ENCODE measurements at regions not wholly inside any gene's neighbourhood (a gene's known extent, or its start where the extent isn't known, plus 50 kb on each side); places are given as distances from the start of the nearest gene placed in this dataset.
"Not testable (repeated sequence)": the region's sequence is repeated elsewhere in the genome, so short reads cannot be mapped to it uniquely, and the experiment has no call there.

GRCh38 chr4:17436047-17436749 is 75.7 kb downstream of the QDPR start:
- DNase-seq, result not testable (repeated sequence)

DNA sequence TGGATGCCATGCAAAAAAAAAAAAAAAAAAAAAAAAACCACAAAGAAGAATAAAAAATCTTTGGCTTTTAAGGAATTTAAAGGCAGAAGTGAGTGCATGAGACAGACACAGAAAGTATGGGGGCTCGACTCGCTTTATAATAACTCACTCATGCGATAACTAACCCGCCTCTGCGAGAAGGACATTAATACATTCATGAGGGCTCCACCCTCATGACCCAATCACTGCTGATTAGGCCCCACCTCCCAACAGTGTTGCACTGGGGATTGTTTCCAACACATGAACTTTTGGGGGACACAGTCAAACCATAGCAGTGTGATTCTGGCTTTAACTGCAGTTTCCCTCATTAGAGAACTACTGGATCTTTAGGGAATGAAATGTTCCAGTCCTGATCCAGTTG is 78.1 kb downstream of the QDPR start:
- DNase-seq, result no peak

DNA sequence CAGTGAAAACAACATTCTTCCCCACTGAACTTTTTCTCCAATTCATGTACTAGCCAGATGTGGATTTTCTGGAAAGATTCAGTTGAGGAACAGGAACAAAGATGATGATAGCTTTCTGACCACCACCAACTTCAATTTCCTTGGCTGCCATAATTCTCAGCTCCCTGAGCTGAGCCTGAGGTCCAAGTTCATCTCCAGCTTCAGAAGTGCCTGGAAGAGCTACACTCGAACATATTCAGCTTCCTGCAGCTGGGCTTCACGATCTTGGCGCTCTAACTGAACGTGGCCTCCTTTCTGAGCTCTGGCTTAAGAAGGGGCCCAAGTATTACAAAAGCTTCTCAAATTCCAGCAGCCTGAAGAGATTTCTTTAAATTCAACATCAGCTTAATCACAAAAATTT is 83.9 kb downstream of the QDPR start:
- no peak for DNase-seq

GRCh38 chr4:17426222-17426621 is 85.7 kb downstream of the QDPR start:
- DNase-seq, result no peak

GRCh38 chr4:17418010-17418409 is 93.9 kb downstream of the QDPR start:
- DNase-seq, result no peak

DNA sequence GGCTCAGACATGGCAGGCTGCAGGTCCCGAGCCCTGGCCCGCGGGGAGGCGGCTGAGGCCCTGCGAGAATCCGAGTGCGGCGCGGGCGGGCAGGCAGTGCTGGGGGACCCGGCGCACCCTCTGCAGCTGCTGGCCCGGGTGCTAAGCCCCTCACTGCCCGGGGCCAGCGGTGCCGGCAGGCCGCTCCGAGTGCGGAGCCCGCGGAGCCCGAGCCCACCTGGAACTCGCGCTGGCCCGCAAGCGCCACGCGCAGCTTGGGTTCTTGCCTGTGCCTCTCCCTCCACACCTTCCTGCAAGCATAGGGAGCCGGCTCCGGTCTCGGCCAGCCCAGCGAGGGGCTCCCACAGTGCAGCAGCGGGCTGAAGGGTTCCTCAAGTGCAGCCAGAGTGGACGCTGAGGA is 97.5 kb downstream of the QDPR start:
- no peak for DNase-seq

DNA sequence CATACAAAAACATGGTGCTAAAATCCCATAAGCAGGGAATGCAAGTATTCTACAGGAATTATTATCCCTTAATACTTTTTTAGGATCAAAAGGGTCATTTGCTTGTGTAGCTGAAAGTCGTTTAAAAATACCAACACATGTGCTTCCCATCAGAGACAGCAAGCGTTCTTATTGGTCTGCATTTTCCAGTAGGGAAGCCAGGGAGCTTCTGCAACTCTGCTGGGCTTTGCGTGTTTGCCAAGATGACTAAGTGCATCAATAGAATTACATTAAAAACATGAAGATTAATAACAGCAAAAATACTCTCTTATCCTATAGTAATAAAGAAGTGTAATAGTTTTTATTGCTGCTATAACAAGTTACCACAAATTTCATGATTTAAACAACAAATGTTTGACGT is 111.2 kb downstream of the QDPR start:
- DNase-seq, result no peak

DNA sequence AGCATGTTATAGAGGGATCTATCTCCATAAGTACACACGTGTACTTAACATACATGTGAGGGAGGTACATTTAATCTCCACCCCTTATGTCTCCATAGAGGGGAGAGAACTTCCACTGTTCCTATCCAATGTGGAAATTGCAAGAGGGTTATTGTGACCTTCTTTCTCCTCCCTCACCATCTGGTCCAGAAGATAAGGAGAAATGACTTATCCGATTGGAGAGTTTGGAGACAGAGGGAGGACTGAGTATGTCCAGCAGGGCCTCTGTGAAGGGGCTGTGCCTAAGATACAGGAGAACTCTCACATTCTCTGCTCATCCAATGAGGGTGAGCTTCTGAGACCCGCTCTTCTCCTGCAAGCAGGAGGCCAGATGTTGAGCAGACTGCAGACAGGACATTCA is 113.1 kb downstream of the QDPR start:
- DNase-seq, result no peak

DNA sequence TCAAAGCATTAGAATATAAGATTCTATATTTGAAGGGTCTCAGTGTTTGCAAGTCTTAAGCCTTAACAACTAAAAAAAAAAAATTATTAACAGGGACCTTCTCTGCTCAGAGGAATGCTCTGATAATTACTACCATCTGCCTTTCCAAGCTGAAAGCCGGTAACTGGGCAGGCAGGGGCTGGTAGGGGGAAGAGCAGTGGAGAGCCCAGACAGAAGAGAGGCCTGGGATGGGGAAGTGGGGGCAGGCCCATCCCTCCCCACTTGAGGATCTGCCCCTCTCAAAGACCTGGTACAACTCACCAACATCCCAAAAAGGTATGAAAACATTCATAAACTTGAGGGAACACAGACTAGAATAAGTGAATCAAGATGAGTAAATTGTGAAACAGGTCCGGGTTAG is 113.9 kb downstream of the QDPR start:
- DNase-seq, result no peak

DNA sequence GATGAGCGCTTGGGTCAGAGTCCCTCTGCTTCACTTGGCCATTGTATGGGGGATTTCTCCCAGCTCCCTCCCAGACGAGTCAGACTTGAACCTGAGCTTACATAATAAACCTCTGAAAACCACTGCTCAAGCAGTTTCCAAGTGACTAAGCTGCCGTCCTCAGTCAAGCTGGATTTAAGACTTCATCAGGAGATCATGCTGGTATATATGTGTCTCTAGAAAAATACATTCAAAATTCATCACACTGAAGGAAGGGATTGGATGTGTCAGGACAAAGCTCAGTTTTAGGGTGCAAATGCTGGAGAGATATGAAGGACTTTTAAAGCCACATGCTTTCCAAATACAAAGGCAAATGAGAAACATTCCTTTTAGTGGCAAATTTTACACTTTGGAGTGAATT is 114.3 kb downstream of the QDPR start:
- no peak for DNase-seq

GRCh38 chr4:17385403-17385802 is 126.5 kb downstream of the QDPR start:
- no peak for DNase-seq

- DNase-seq, result no peak
Observed at GRCh38 chr4:17380347-17380746, 131.5 kb downstream of the QDPR start.

DNA sequence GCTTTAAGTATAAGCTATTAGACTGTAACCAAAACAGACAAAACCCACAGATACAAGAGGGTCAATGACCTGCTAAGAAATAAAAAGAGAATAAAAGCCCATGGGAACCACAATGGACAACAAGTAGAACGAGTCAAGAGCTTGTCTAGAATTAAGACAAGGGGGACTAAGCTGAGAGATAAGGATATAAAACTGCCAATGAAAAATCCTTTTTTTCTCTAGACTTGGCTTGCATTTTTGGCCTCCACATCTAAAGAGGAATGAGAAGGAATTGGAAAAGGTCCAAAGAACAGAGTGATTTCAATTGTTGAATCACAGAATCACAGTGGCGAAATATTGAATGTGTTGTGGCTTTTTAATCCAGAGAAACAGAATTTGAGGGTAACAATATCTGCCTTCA is 135.7 kb downstream of the QDPR start:
- no peak for DNase-seq

DNA sequence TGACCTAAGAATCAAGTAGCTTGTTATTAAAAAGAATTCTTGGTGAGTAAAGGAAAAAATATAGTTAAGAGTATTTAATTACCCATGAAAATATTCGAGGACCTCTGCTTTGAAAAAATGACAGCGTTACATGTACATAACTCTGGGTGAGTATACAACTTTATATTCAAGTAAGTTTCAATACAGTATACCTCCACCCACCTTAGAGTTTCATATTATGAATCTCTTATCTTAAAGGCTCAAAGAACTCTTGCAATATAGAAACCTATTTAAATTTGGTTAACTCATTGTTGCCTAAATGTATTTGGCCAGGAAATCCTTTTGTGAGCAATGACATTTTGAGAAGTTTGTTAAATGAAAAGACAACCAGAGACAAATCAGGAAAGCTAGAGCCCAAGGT is 138.2 kb downstream of the QDPR start:
- no peak for DNase-seq

- no peak for DNase-seq
Observed at GRCh38 chr4:17370818-17371217, 141.1 kb downstream of the QDPR start.

GRCh38 chr4:17368408-17368807 is 143.5 kb downstream of the QDPR start:
- no peak for DNase-seq

DNA sequence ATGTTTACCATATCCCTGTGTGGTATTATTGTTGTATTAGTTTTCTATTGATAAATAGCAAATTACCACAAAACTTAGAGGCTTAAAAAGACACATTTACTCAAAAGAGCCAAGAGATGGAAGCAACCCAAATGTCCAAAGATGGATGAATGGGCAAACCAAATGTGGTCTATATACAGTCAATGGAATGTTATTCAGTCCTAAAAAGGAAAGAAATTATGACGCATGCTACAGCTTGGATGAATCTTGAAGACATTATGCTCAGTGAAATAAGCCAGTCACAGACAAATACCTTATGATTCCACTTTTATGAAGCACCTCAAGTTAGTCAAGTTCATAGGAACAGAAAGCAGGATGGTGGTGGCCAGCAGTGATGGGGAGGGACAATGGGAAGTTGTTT is 144.7 kb downstream of the QDPR start:
- no peak for DNase-seq

DNA sequence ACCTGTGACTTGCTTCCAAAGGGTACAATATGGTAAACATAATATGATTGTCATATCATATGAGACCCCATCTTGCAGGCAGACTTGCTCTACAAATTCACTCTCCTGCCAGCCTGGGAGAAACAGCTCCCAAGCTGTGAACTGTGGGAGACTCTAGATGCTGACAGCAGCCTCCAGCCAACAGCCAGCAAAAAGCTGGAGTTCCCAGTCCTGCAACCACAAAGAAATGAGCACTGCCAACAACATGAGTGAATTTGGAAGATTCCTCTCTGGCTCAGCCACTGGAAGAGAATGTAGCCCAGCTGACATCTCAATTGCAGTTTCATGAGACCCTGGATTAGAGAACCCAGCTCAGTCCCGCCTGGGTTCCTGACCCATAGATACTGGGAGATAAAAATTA is 145.4 kb downstream of the QDPR start:
- DNase-seq, result no peak

DNA sequence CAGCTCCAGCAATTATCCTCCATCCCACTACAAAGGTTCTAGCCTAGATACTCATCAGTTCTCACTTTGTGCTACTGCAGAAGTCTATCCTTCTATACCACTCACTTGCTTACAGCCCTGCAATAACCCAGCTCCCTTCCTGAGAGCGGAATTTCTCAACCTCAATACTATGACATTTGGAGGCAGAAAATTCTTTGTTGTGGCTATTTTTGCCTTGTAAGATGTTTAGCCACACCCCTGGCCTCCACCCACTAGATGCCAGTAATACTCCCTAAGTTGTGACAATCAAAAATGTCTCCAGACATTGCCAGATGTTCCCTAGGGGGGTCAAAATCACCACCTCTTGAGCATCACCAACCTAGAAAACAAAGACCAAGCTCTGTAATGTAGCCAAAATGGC is 149.5 kb downstream of the QDPR start:
- no peak for DNase-seq

GRCh38 chr4:17358241-17358640 is 153.6 kb downstream of the QDPR start:
- no peak for DNase-seq

- DNase-seq, result no peak
Observed at GRCh38 chr4:17356926-17357325, 155.0 kb downstream of the QDPR start.

- no peak for DNase-seq
Observed at GRCh38 chr4:17352357-17352756, 159.5 kb downstream of the QDPR start.

DNA sequence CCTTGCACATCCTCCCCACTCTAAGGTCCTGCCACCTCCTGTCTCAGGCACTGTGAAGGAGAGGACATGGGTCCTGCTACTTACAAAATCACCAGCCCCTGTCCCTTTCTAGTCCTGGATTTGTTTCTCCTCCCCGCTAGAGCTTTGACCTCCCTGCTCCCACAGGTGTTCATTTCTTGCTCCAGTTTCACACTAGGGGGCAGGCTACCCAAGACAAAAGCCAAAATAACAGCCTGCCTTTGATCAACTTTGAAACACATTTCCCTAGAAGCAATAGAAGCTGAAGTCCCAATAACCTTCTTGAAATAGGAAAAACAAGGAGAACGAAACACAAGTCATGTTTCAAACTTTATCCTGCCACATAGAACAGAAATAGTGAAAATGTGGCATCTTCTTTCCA is 164.4 kb downstream of the QDPR start:
- peak; percentile 20 to 29 for DNase-seq

- DNase-seq, result no peak
Observed at GRCh38 chr4:17339376-17339775, 172.5 kb downstream of the QDPR start.

DNA sequence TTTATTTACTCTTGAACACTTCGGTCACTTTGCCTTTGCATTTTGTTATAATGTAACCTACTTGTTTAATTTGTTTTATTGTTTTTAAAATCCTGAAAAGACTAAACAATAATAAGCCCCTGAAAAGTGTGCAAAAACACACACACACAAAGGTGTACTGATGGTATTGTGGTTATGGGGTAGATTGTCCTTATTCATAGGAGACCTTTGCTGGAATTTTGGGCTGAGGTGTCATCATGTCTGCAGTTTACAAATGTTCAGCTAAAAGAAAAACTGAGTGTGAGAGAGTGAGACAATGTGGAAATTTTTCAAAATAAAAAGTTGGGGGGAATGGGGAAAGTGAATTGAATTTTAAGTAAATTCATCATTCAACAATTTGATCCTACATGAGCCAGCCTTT is 174.9 kb downstream of the QDPR start:
- no peak for DNase-seq

DNA sequence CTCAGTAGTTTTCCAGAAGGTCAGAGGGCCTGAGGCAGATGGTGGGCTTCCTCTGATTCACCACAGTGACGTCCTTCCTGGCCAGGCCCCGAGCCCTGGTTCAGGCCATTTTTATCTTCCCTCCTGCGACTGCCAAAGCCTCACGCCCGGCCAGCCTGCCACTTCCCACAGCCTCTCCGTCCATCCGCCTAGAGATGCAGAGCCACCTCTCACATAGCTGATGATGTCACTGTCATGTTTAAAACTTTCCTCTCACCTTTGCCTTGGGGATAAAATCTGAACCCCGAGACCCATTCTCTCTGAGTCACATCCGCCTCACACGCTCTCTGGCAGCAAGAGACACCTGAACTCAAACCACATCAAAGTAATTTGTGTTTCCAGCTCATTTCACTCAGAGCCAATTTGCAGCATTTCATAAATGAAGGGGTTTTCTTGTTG is 175.3 kb downstream of the QDPR start:
- peak; percentile 72 to 76 for DNase-seq
